SW 1271 (cell line): ENCODE measurements at regions not wholly inside any gene's neighbourhood (a gene's known extent, or its start where the extent isn't known, plus 50 kb on each side); places are given as distances from the start of the nearest gene placed in this dataset.
"Not testable (repeated sequence)": the region's sequence is repeated elsewhere in the genome, so short reads cannot be mapped to it uniquely, and the experiment has no call there.

Experiments used
- DNase-seq, 2 experiments: peaks; one replicate each; lab custom pipeline; 2025; lab: John Stamatoyannopoulos, UW

- DNase-seq = no peak
Observed at GRCh38 chr10:25076506-25077177, 60.2 kb downstream of the THNSL1 start.

GRCh38 chr10:25078658-25079431 lies 62.4 kb downstream of the THNSL1 start:
- DNase-seq = no peak

- peak; percentile 10 to 72 for DNase-seq
Observed at GRCh38 chr10:25080880-25081581, 64.6 kb downstream of the THNSL1 start.

- no peak for DNase-seq
Observed at GRCh38 chr10:25082276-25083204, 66.1 kb downstream of the THNSL1 start.

- no peak for DNase-seq
Observed at GRCh38 chr10:25083546-25084111, 67.2 kb downstream of the THNSL1 start.

- no peak for DNase-seq
Observed at GRCh38 chr10:25084447-25084846, 68.0 kb downstream of the THNSL1 start.

GRCh38 chr10:25094590-25094989 lies 78.2 kb downstream of the THNSL1 start:
- no peak for DNase-seq

- no peak for DNase-seq
Observed at GRCh38 chr10:25097669-25098411, 77.0 kb upstream of the GPR158 start.

- DNase-seq = no peak
Observed at GRCh38 chr10:25100141-25100540, 74.7 kb upstream of the GPR158 start.

- no peak for DNase-seq
Observed at GRCh38 chr10:25101461-25102146, 73.2 kb upstream of the GPR158 start.

- no peak for DNase-seq
Observed at GRCh38 chr10:25102147-25102822, 72.5 kb upstream of the GPR158 start.

GRCh38 chr10:25103703-25104102 lies 71.1 kb upstream of the GPR158 start:
- no peak for DNase-seq

- no peak for DNase-seq
Observed at GRCh38 chr10:25104441-25104840, 70.4 kb upstream of the GPR158 start.

GRCh38 chr10:25105262-25105661 lies 69.5 kb upstream of the GPR158 start:
- DNase-seq = no peak

GRCh38 chr10:25105743-25106260 lies 69.0 kb upstream of the GPR158 start:
- no peak for DNase-seq

- DNase-seq = no peak
Observed at GRCh38 chr10:25107756-25108155, 67.0 kb upstream of the GPR158 start.

GRCh38 chr10:25109896-25110295 lies 64.9 kb upstream of the GPR158 start:
- not testable (repeated sequence) for DNase-seq

- DNase-seq = no peak
Observed at GRCh38 chr10:25112016-25112415, 62.8 kb upstream of the GPR158 start.
